Activated CD8-positive, alpha-beta memory T cell treated with anti-CD3 and anti-CD28 coated beads, Interleukin-2, amount 50 U/mL, for 4 hours (primary cell): ENCODE measurements at regions not wholly inside any gene's neighbourhood (a gene's known extent, or its start where the extent isn't known, plus 50 kb on each side); places are given as distances from the start of the nearest gene placed in this dataset.
"Not testable (repeated sequence)": the region's sequence is repeated elsewhere in the genome, so short reads cannot be mapped to it uniquely, and the experiment has no call there.

ENCODE experiments used
- DNase-seq: peaks from one replicate; pipeline ENCODE4 v3.0.0-alpha.2; 2020

DNA sequence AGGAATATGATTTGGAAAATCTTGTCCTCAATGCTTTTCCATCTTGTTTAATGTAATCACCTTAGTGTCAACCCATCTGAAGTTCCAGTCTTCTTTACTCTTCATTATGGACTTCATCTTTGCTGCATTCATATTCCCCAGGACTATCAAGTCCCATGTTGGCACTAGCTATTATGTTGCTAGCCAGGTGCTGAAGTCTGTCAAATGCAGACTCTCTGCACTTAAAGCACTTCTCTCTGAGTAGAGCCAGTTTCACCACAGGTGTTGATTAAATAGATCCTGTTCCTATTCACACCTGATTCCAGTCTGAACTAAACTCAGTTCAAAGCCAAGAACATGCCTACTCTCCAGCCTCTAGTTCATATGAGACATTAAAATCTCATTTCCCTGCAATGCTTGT lies 75.0 kb upstream of the PKN2 start:
- no peak for DNase-seq

DNA sequence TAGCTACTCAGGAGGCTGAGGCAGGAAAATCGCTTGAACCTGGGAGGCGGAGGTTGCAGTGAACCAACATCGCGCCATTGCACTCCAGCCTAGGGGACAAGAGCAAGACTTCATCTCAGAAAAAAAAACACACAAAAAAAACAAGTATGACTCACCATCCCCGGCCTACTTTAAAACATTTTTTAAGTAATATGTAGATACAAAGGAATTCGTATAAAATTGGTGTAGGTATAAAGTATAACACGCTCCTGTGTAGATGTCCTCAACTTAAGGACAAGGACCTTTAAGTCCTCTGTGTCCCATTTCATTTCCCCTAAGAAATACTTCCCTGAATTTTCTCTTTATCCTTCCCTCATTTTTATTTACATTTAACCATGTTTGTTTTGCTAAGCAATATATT lies 73.4 kb upstream of the PKN2 start:
- DNase-seq, result no peak

DNA sequence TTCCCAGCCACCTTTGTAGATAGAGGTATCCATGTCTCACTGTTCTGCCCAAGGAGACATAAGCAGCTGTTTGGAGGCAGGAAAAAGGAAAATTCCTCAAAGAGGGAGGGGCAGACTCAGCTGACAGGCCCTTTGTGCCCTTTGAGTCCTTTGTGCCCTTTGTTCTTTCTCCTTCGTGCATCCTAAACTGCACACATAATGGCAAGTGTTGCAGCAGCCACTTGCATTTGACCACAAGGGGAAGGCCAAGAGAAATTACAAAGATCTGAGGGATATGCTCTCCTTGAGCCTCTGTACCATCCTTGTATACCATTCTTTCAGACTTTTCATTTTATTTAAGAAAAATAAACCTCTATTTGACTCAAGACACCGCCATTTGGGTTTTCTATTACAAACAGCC lies 71.8 kb upstream of the PKN2 start:
- DNase-seq, result no peak

DNA sequence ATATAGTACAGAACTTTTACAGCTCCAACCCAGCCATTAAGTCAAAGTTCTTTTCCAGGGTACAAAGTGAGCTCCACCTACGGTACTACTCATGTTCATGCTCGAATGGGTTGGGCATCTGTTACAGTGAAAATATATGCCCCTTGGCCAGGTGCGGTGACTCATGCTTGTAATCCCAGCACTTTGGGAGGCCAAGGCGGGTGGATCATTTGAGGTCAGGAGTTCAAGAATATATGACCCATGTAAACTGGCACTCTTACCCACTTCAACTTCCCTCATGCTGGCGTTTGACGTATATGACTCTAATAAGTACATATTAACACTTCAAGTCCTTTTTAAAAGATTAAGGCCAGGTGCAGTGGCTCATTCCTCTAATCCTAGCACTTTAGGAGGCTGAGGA lies 71.3 kb upstream of the PKN2 start:
- DNase-seq, result no peak

DNA sequence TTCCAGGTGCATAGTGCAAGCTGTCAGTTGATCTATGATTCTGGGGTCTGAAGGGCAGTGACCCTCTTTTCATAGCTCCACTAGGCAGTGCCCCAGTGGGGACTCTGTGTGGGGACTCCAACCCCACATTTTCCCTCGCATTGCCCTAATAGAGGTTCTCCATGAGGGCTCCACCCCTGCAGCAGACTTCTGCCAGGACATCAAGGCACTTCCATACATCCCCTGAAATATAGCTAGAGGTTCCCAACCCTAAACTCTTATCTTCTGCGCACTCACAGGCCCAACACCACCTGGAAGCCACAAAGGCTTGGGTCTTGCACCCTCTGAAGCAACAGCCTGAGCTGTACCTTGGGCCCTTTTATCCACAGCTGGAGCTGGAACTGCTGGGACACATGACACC lies 65.7 kb upstream of the PKN2 start:
- DNase-seq, result no peak

DNA sequence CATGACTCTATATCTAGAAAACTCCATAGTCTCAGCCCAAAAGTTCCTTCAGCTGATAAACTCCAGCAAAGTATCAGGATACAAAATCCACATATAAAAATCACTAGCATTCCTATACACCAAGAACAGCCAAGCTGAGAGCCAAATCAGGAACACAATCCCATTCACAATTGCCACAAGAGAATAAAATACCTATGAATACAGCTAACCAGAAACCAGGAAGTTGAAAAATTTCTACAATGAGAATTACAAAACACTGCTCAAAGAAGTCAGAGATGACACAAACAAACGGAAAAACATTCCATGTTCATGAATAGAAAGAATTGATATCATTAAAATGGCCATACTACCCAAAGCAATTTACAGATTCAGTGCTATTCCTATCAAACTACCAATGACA lies 61.0 kb upstream of the PKN2 start:
- not testable (repeated sequence) for DNase-seq
